ENCODE measurements at regions not wholly inside any gene's neighbourhood (a gene's known extent, or its start where the extent isn't known, plus 50 kb on each side); places are given as distances from the start of the nearest gene placed in this dataset.

DNA sequence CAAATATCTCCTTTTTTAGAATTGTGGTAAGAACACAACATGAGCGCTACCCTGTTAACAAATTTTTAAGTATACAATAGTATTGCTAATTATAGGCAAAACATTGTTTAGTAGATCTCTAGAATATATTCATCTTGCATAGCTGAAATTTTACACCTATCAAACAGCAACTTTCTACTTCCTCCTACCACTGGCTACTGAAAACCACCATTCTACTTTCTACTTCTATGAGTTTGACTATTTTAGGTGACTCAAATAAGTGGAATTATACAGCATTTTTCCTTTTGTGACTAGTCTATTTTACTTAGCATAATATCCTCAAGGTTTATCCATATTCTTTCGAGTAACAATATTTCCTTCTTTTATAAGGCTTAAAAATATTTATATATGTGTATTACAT is 128.4 kb downstream of the FAM76B start:
- no peak overlapping the region for H3K27ac ChIP-seq
- H3K36me3 ChIP-seq = no peaks in the 10 kb centered on the region
- H3K9me3 ChIP-seq = no peaks in the 10 kb centered on the region
- no peaks in the 10 kb centered on the region for H3K4me1 ChIP-seq
- TF ChIP-seq POLR2AphosphoS5 (IDR thresholded peaks at IDR 0.05; ENCODE audit: insufficient read depth in 1 of 2, low read depth in 1 of 2) = no peak
- TF ChIP-seq, protein P1, sequence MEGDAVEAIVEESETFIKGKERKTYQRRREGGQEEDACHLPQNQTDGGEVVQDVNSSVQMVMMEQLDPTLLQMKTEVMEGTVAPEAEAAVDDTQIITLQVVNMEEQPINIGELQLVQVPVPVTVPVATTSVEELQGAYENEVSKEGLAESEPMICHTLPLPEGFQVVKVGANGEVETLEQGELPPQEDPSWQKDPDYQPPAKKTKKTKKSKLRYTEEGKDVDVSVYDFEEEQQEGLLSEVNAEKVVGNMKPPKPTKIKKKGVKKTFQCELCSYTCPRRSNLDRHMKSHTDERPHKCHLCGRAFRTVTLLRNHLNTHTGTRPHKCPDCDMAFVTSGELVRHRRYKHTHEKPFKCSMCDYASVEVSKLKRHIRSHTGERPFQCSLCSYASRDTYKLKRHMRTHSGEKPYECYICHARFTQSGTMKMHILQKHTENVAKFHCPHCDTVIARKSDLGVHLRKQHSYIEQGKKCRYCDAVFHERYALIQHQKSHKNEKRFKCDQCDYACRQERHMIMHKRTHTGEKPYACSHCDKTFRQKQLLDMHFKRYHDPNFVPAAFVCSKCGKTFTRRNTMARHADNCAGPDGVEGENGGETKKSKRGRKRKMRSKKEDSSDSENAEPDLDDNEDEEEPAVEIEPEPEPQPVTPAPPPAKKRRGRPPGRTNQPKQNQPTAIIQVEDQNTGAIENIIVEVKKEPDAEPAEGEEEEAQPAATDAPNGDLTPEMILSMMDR (IDR thresholded peaks at IDR 0.05) = no peak
- TF ChIP-seq POLR2A (IDR thresholded peaks at IDR 0.05) = no peak
- no peaks in the 10 kb centered on the region for H3K27me3 ChIP-seq
- no peak overlapping the region for H3K4me3 ChIP-seq
- intact Hi-C loops (cut with DNase I) = no loop called here
- no peak for DNase-seq (ENCODE audit: extremely low spot score in 2 of 2)

- H3K27ac ChIP-seq = no peak overlapping the region
- H3K27me3 ChIP-seq = no peaks in the 10 kb centered on the region
- no peaks in the 10 kb centered on the region for H3K36me3 ChIP-seq
- H3K4me1 ChIP-seq = no peaks in the 10 kb centered on the region
- H3K9me3 ChIP-seq = no peaks in the 10 kb centered on the region
- no peak overlapping the region for H3K4me3 ChIP-seq
- intact Hi-C loops (cut with DNase I) = no loop called here
- no peak for TF ChIP-seq POLR2A (IDR thresholded peaks at IDR 0.05)
- TF ChIP-seq, protein P1 (IDR thresholded peaks at IDR 0.05) = no peak
- TF ChIP-seq POLR2AphosphoS5 (IDR thresholded peaks at IDR 0.05; ENCODE audit: insufficient read depth in 1 of 2, low read depth in 1 of 2) = no peak
- no peak for DNase-seq (ENCODE audit: extremely low spot score in 2 of 2)
Measured at GRCh38 chr11:95660038-95660437, 129.5 kb downstream of the FAM76B start.

DNA sequence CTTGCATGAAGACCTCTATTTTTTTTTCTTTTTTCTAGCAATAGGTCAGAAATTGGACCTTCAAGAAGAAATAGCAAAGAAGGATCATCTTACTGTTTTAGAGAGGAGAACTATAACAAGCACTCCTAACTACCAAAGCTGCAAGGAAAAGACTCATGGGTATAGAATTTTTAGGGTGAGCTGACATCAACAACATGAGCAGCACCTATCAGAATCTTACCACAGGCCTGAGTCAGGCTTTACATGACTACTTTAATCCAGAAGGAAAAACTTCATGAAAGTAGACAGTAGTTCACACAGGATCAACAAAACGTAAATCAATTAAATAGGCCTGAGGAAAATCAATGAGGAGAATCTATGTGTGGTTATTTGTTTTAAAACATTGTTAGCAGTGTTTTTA is 130.5 kb downstream of the FAM76B start:
- H3K27me3 ChIP-seq = no peaks in the 10 kb centered on the region
- intact Hi-C loops (cut with DNase I) = no loop called here
- no peak overlapping the region for H3K27ac ChIP-seq
- H3K36me3 ChIP-seq = no peaks in the 10 kb centered on the region
- no peaks in the 10 kb centered on the region for H3K9me3 ChIP-seq
- no peak overlapping the region for H3K4me3 ChIP-seq
- TF ChIP-seq POLR2AphosphoS5 (IDR thresholded peaks at IDR 0.05; ENCODE audit: insufficient read depth in 1 of 2, low read depth in 1 of 2) = no peak
- TF ChIP-seq, protein P1 (IDR thresholded peaks at IDR 0.05) = no peak
- TF ChIP-seq POLR2A (IDR thresholded peaks at IDR 0.05) = no peak
- H3K4me1 ChIP-seq = no peaks in the 10 kb centered on the region
- no peak for DNase-seq (ENCODE audit: extremely low spot score in 2 of 2)

GRCh38 chr11:95655536-95655935 is 134.0 kb downstream of the FAM76B start:
- Histone ChIP-seq H3K4me3 (no peak overlapping the region), H3K4me1 (no peaks in the 10 kb centered on the region), H3K27me3 (no peaks in the 10 kb centered on the region), H3K27ac (no peak overlapping the region), H3K36me3 (no peaks in the 10 kb centered on the region), H3K9me3 (no peaks in the 10 kb centered on the region)
- TF ChIP-seq, protein P1 (IDR thresholded peaks at IDR 0.05) = no peak
- no peak for TF ChIP-seq POLR2AphosphoS5 (IDR thresholded peaks at IDR 0.05; ENCODE audit: insufficient read depth in 1 of 2, low read depth in 1 of 2)
- TF ChIP-seq POLR2A (IDR thresholded peaks at IDR 0.05) = no peak
- intact Hi-C loops (cut with DNase I) = no loop called here
- no peak for DNase-seq (ENCODE audit: extremely low spot score in 2 of 2)

DNA sequence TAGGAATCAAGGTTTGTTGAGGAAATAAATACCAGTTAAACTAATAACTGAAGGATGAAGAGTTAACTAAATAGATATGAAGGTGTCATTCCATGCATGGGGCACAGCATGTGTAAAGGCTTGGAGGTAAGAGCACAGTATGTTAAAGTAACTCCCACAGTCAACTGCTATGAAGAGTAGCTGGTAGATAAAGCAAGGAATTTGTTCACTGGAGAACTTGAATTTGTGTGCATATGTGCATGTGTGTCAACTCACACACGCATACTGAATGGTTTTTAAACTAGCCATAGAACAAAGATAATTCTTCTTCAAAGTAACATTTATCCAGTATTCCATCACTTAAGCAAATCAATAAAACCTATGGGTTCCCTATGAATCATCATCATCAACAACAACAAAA is 135.9 kb downstream of the FAM76B start:
- no peak for DNase-seq (ENCODE audit: extremely low spot score in 2 of 2)
- Histone ChIP-seq H3K36me3 (no peaks in the 10 kb centered on the region), H3K4me3 (no peak overlapping the region), H3K27me3 (no peaks in the 10 kb centered on the region), H3K4me1 (no peaks in the 10 kb centered on the region), H3K27ac (no peak overlapping the region), H3K9me3 (no peaks in the 10 kb centered on the region)
- intact Hi-C loops (cut with DNase I) = no loop called here
- TF ChIP-seq POLR2A (IDR thresholded peaks at IDR 0.05) (no peak), POLR2AphosphoS5 (IDR thresholded peaks at IDR 0.05; ENCODE audit: insufficient read depth in 1 of 2, low read depth in 1 of 2) (no peak)
- TF ChIP-seq, protein P1 (IDR thresholded peaks at IDR 0.05) = no peak
